GM19452 (cell line): ENCODE measurements at regions not wholly inside any gene's neighbourhood (a gene's known extent, or its start where the extent isn't known, plus 50 kb on each side); places are given as distances from the start of the nearest gene placed in this dataset.

ENCODE experiments used
- ATAC-seq: cut with Tn5 transposase; IDR thresholded peaks from one replicate; pipeline ENCODE4 v1.9.1; 2021; ENCODE audit not compliant: unreplicated experiment

DNA sequence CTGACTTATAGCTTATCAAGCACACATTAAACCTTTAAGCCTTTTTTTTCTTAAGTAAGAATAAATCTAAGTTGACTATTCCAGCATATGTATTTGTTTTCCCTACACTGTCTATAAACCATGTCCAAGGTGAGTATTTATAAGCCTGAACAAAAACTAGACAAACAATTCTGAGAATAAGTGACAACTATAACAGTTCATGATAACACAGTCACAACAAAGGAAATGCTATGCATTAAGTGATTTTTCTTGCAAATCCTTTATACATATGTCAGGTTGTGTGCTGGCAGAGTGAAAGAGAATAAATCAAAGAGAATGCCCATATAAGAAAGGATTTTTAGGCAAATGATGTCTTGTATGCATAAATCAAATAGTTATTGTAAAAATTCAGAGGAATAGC lies 408.8 kb upstream of the KIF2A start:
- no peak for ATAC-seq

- ATAC-seq, result no peak
Observed at GRCh38 chr5:61901997-61902396, 404.0 kb upstream of the KIF2A start.

- no peak for ATAC-seq
Observed at GRCh38 chr5:61904730-61905129, 401.3 kb upstream of the KIF2A start.

DNA sequence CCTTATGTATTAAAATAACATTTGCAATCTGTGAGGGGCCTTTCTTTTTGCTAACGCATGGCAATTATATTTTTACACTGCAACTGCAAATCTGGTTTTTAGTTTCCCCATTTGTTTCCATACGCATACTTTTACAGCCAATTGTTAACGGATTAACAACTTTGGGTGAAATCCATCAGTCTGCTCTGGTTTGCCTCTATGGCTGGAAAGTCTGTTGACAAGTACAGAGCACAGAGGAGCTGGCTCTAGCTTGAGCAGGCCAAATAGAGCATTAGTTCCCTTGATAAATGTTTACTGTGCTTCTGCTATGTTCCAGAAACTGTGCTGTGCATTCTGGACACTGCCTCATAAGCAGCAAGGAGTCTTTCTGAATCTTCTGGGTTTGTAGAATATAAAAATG lies 400.4 kb upstream of the KIF2A start:
- no peak for ATAC-seq

DNA sequence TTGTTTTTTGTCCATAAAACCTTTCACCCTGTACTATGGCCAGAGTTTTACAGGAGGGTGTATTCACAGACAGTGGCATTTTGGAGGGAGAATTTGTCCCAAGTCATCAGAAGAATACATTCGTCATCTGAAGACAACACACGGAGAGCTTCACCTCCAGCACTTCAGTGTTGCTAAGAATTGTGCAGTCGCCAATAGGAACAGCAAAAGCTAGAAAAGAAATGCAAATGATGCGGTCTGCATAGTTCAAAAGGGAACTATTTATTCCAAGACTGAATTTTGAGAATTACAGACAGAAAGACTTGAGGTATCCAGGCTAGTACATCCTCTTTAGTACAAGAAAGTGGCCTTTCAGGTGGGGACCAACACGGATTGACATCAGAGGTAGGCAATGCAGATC lies 399.2 kb upstream of the KIF2A start:
- ATAC-seq, result no peak

DNA sequence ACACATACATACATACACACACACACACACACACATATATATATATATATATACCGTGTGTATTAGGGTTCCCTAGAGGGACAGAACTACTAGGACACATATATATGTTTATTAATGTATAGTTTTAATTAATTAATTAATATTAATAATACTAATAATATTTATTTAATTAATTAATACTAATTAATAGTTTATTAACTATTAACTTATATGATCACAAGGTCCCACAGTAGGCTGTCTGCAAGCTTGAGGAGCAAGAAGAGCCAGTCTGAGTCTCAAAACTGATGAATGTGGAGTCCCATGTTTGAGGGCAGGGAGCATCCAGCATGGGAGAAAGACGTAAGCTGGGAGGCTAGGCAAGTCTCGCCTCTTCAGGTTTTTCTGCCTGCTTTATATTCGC lies 398.0 kb upstream of the KIF2A start:
- ATAC-seq, result no peak

DNA sequence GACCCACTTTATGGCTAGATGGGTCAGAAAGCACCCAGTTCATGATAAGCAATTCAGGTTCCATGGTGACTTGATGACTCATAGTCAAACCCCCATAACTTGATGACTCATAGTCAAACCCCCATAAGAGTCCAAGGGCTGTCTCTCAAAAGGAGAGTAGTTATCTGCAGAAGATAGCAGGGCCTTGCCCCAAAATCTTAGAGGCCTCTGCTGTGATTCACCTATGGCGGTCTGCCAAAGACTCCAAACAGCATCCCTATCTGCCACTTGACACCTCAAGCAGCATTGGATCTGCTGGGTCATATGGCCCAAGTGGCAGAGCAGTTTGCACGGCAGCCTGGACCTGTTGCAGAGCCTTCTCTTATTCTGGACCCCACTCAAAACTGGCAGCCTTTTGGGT lies 395.2 kb upstream of the KIF2A start:
- ATAC-seq, result no peak

DNA sequence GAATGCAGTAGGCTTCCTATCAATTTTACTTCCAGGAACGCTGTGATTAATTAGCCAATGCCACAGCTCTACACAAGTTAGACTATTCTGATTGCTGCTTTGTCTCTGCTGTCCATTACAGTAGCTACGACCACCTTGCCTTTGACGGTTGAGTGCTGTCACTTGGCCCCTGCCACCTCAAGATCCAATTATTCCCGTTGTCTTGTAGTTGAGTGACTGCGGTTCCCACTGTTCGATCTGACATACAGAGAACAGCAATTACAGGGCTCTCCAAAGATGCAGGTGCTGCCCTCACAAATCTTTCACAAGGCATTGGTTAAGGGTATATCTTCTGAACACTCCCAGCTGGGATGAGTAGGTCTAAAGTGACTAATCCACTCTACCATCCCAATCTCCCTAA lies 393.4 kb upstream of the KIF2A start:
- no peak for ATAC-seq

- no peak for ATAC-seq
Observed at GRCh38 chr5:61915646-61916045, 390.4 kb upstream of the KIF2A start.

- ATAC-seq, result no peak
Observed at GRCh38 chr5:61916621-61917620, 389.1 kb upstream of the KIF2A start.

DNA sequence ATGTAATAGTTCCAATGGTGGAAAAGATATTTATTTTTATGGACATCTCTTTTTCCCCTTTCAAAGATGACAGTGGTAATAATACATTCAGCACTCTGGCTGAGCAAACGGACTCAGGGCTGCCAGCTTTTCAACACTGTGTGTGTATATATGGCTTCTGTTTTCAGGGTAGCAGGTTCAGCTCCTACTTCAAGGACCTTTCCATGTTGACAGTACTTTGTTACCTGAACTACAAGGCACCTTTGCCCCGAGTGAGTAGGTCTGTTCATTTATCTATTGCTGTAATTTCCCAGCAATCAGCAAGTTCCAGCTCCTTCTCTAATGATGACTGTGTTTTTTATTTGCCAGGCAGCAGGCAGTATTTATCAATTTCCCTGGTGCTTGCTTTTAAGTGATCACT lies 387.4 kb upstream of the KIF2A start:
- ATAC-seq, result no peak

DNA sequence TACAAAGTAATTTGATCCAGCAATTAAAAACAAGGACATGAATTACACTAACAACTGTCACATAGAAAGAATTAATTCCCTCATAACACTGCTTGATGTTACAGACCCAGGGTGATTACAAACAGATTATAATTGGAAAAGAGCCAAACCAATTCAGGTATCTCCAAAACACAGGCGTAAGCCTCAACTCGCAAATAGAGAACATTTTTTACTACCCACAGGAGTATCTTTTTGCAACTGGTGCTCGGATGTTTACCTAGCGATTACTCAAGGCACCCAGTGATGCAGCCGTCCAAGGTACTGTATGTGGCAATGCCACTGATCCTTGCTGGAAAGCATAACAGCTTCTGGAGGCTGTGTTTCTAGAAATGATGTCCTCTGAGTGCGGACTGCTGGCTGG lies 386.1 kb upstream of the KIF2A start:
- no peak for ATAC-seq

DNA sequence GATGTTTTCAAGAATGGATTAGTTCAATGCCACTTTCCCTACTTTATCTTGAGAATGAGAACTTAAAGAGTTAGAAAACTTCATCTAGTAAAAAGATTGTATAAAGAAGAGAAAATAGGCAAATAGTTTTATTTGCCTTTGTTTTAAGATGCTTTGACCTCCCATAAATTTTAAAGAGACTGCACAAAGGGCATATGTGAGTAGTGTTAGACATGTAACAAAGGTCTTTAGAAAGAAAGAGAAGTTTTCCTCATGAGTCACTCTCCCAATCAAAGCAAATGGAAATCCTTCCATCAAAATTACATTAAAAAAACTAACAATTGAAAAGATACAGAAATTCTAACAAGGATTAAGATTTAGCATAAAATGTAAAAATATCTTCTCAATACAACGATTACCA lies 381.8 kb upstream of the KIF2A start:
- no peak for ATAC-seq

- ATAC-seq, result no peak
Observed at GRCh38 chr5:61926911-61927310, 379.1 kb upstream of the KIF2A start.

DNA sequence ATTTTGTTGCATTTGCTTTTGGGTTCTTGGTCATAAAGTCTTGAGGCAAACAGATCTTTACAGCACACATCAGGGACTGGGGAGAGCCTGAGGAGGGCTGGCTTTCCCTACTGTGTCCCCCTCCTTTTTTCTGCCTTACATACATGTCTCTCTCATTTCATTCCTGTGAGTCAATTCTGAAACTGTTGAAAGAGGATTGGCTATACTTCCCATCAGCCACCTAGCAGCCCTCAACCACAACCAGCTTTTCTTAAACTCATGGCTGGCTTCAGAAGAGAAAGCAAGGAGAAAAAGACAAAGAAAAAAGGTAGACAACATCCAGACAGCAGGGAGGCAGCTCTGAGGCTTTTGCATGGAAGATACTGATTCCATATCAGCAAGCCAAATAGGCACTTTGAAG lies 374.8 kb upstream of the KIF2A start:
- no peak for ATAC-seq

GRCh38 chr5:61933787-61934626 lies 372.0 kb upstream of the KIF2A start:
- peak; percentile 63 for ATAC-seq

- ATAC-seq, result no peak
Observed at GRCh38 chr5:61941637-61942036, 364.4 kb upstream of the KIF2A start.

DNA sequence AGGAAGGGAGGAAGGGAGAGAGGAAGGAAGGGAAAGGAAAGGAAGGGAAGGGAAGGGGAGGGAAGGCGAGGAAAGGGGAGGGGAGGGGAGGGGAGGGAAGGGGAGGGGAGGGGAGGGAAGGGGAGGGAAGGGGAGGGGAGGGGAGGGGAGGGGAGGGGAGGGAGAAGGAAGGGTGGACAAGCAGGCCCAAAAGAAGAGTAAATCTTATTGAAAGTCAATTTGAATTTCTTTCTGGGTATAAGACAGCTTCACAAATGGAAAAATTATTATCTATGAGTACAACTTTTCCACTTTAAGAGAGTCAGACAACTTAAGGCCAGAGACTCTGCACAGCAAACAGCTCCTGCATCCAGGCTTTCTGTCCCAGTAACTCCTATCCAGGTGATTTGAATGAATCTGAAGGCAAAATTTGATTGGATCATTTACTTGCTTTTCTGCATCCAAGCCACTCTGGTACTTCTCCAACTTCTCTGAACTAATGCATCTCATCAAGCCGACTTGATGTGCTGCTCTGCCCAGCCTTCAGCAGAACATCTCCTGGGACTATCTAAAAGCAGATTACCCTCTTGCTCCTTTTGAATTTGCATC lies 363.4 kb upstream of the KIF2A start:
- ATAC-seq, result no peak

DNA sequence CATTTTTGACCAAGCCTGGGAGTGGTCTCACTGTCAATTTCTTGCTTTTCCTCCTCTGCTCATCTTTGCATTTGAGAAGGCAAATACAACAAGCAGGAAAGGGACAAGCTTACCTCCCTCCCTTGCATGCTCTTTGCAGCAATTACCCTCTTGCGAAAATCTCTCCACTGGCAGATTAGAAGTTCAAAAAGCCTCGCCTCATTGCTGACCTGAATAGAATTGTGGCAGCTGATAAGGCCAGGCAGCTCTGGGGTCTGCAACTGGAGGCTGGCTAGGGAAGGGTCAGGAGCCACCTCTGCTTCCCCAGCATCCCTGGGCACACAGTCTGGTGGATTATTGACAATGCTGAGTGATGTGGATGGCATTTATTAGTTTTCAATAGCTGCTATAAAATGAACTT lies 362.3 kb upstream of the KIF2A start:
- ATAC-seq, result no peak

DNA sequence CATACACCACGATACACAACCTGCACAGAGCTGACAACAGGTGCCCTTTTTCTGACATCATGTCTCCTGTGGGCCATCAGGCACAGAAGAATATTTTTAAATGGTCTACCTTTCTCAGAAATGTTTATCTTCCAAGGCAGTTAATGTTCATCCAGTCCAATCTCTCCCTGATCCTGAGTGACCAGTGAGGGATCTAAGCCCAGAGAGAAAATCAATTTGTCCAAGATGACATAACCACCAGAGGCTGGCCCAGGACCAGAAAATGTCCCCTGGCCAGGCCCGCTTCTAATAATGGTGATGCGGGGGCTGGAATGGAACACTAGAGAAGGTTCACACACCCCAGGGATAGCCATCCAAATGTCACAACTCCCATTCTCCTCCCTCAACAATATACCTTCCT lies 357.9 kb upstream of the KIF2A start:
- no peak for ATAC-seq

DNA sequence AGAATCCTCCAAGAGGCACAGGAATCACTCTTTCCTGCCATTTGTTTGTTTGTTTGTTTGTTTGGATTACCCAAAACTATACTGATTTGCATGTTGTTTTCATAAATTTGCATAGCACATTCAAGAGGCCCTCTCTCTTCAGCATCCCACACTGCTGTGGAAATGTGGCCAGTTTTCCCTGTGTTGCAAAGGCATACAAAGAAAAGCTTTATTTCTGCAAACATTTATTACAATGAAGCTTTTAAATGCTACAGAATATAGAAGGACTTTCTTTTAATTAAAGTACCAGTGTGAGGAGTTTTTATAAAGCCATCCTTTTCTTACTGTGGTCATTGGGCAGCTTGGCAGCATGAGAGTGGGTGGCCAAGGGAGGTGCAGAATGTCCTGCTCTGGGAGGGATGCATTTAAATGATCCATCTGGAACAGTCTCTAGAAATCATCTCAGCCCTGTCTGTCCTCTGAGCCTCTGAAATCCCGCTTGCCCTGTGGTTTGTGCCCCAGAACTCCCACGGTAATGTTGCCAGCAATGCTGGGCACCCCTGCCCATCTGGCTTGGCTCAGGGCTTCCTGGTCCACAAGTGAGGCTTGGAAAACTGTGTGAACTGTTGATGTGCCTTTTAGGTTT lies 356.8 kb upstream of the KIF2A start:
- no peak for ATAC-seq
